HEK293T (cell line): ENCODE measurements at regions not wholly inside any gene's neighbourhood (a gene's known extent, or its start where the extent isn't known, plus 50 kb on each side); places are given as distances from the start of the nearest gene placed in this dataset.

Experiments
- CTCF ChIA-PET: fragments of 350-600 bp; formaldehyde crosslinking; extraction: SDS; loops from one replicate; lab custom pipeline; 2021; ENCODE audit warnings: antibody characterized with exemption, inconsistent platforms; lab: Yijun Ruan, JAX
- POLR2A ChIA-PET: fragments of 350-600 bp; formaldehyde crosslinking; extraction: SDS; loops from one replicate; lab custom pipeline; 2020; ENCODE audit warnings: antibody characterized with exemption, inconsistent platforms; lab: Yijun Ruan, JAX
- DNase-seq: peaks from one replicate; pipeline ENCODE4 v3.0.0; 2012; ENCODE audit warnings: mixed read lengths; ENCODE audit errors: extremely low spot score
- ARNT ChIP-seq: fragments of 450-650 bp; IDR thresholded peaks from 2 replicates; pipeline ENCODE4 v1.6.1; 2017; ENCODE audit warnings: mild to moderate bottlenecking
- BHLHE40 ChIP-seq: fragments of 450-650 bp; IDR thresholded peaks from 2 replicates; pipeline ENCODE4 v1.6.1; 2016; ENCODE audit warnings: mild to moderate bottlenecking, moderate library complexity, borderline replicate concordance
- CTBP1 ChIP-seq: fragments of 450-650 bp; IDR thresholded peaks from 2 replicates; pipeline ENCODE4 v1.6.1; 2016; ENCODE audit warnings: borderline replicate concordance
- ELF4 ChIP-seq: fragments of 450-650 bp; IDR thresholded peaks from 2 replicates; pipeline ENCODE4 v1.6.1; 2017; ENCODE audit warnings: antibody characterized with exemption
- FOXA1 ChIP-seq: fragments of 450-650 bp; IDR thresholded peaks from 2 replicates; pipeline ENCODE4 v1.6.1; 2016; ENCODE audit warnings: mild to moderate bottlenecking
- FOXK2 ChIP-seq: fragments of 450-650 bp; IDR thresholded peaks from 2 replicates; pipeline ENCODE4 v1.6.1; 2016; ENCODE audit warnings: mild to moderate bottlenecking
- FOXM1 ChIP-seq: fragments of 450-650 bp; IDR thresholded peaks from 2 replicates; pipeline ENCODE4 v1.6.1; 2017; ENCODE audit warnings: mild to moderate bottlenecking, borderline replicate concordance
- HDGF ChIP-seq: fragments of 450-650 bp; IDR thresholded peaks from 2 replicates; pipeline ENCODE4 v1.6.1; 2017; ENCODE audit warnings: antibody characterized with exemption, borderline replicate concordance
- L3MBTL2 ChIP-seq: fragments of 450-650 bp; conservative IDR thresholded peaks from 2 replicates; pipeline ENCODE4 v1.6.1; 2016; ENCODE audit warnings: mild to moderate bottlenecking
- LEF1 ChIP-seq: fragments of 450-650 bp; IDR thresholded peaks from 2 replicates; pipeline ENCODE4 v1.6.1; 2017; ENCODE audit warnings: mild to moderate bottlenecking, borderline replicate concordance
- NFRKB ChIP-seq: fragments of 450-650 bp; IDR thresholded peaks from 2 replicates; pipeline ENCODE4 v1.6.1; 2016; ENCODE audit warnings: mild to moderate bottlenecking, moderate library complexity
- SP1 ChIP-seq: fragments of 450-650 bp; IDR thresholded peaks from 2 replicates; pipeline ENCODE4 v1.6.1; 2017
- SUZ12 ChIP-seq: fragments of 450-650 bp; IDR thresholded peaks from 2 replicates; pipeline ENCODE4 v1.6.1; 2016; ENCODE audit warnings: mild to moderate bottlenecking
- TARDBP ChIP-seq: fragments of 450-650 bp; IDR thresholded peaks from 2 replicates; pipeline ENCODE4 v1.6.1; 2016
- ZNF384 ChIP-seq: fragments of 450-650 bp; IDR thresholded peaks from 2 replicates; pipeline ENCODE4 v1.6.1; 2016
- TF ChIP-seq, protein P1 (sequence below): fragments of 450-650 bp; IDR thresholded peaks from 2 replicates; pipeline ENCODE4 v1.6.1; 2016

DNA sequence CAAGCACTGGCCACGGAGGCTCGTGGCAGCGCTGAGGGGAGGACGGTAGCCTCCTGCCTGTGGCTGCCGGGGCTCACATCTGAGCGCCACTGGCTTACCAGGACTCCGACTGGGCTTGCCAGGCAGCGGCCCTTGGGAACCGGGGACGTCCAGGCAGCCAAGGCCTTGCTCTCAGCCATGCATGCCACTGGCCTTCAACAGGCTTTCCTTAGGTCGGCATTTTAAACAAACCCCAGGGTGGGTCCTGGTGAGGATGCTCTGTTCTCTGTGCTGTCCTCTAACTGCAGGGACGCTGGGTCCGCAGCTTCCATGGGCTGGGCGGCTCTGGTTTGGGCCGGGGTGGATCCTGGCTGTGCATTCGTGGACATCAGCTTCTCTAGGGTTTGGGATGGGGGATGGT is 59.1 kb upstream of the BHLHE23 start:
- TF ChIP-seq ELF4, result no peak
- ChIA-PET POLR2A (no interaction called here), CTCF (no interaction called here)
- no peak for DNase-seq

DNA sequence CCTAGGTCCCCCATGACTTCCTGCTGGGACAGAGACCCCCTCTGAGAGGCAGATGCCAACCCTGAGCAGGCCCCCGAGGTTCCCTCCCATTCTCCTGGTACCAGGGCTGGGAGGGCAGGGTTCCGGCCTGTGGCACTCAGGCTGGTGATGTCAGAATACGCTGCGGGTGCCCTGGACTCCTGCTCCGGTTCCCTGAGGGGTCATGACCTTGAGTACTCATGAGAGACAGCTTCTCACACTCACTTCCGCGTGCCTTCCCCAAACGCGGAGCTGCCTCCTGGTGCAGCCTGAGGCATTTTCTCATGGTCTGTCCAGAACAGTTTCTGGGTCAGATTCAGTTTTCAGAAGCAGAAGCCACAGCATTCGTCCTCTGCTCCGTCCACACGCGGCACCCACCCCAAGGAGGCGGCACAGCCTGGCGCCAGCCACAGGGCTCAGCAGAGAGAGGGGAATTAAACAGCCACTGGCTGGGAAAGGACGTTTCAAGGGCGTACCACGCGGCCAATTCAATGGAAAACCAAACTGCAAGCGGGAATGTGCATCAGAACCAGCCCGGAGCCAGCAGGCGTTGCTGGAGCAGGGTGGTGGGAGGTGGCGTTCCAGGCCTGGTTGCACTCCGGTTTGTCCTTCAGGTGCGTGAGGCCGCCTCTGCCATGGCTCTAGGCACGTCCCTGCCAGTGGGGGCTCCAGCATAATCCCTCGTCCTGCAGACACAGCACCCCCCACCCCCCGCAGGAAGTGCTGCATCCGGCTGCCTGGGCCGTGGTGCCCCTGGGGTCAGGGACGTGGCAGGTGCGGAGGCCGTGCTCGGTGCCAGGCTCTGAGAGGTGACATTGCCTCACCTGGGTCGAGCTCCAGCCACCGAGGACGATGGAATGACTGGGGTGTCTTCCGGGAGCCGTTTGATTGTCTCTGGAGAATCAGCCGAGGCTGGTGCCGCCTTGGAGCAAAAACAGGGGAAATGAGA is 58.3 kb upstream of the BHLHE23 start:
- CTCF ChIA-PET, result no interaction called here
- TF ChIP-seq ELF4 (no peak), TARDBP (no peak), BHLHE40 (no peak), FOXA1 (no peak), ARNT (no peak), CTBP1 (no peak), SUZ12 (no peak), HDGF (no peak), LEF1 (no peak), L3MBTL2 (no peak), SP1 (no peak), NFRKB (no peak), FOXK2 (no peak), ZNF384 (no peak), FOXM1 (no peak)
- TF ChIP-seq, protein P1, sequence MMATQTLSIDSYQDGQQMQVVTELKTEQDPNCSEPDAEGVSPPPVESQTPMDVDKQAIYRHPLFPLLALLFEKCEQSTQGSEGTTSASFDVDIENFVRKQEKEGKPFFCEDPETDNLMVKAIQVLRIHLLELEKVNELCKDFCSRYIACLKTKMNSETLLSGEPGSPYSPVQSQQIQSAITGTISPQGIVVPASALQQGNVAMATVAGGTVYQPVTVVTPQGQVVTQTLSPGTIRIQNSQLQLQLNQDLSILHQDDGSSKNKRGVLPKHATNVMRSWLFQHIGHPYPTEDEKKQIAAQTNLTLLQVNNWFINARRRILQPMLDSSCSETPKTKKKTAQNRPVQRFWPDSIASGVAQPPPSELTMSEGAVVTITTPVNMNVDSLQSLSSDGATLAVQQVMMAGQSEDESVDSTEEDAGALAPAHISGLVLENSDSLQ, result no peak
- no peak for DNase-seq
- POLR2A ChIA-PET, result no interaction called here

DNA sequence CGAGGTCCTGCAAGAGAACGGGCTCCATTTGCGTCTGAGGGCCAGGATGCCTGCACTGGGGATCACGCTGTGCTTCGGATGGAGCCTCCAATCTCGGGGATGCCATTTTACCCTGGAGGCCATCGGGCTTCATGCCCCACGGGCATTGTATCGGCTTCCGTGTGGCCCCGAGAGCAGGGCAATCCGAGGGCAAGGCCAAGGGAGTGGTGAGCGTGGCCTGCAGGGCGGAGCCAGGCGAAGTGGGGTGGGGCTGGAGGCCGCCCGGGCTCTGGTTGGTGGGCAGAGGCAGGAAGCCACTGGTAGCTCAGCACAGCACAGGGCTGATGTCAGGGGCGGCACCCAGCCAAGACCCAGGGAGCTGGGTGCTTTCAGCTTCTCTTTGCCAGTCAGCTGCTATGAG is 57.5 kb upstream of the BHLHE23 start:
- CTCF ChIA-PET, result no interaction called here
- TF ChIP-seq CTBP1 (no peak), ARNT (no peak), SP1 (no peak), LEF1 (no peak), ELF4 (no peak), FOXK2 (no peak), ZNF384 (no peak), SUZ12 (no peak), HDGF (no peak)
- TF ChIP-seq, protein P1, result no peak
- POLR2A ChIA-PET, result no interaction called here
- no peak for DNase-seq

DNA sequence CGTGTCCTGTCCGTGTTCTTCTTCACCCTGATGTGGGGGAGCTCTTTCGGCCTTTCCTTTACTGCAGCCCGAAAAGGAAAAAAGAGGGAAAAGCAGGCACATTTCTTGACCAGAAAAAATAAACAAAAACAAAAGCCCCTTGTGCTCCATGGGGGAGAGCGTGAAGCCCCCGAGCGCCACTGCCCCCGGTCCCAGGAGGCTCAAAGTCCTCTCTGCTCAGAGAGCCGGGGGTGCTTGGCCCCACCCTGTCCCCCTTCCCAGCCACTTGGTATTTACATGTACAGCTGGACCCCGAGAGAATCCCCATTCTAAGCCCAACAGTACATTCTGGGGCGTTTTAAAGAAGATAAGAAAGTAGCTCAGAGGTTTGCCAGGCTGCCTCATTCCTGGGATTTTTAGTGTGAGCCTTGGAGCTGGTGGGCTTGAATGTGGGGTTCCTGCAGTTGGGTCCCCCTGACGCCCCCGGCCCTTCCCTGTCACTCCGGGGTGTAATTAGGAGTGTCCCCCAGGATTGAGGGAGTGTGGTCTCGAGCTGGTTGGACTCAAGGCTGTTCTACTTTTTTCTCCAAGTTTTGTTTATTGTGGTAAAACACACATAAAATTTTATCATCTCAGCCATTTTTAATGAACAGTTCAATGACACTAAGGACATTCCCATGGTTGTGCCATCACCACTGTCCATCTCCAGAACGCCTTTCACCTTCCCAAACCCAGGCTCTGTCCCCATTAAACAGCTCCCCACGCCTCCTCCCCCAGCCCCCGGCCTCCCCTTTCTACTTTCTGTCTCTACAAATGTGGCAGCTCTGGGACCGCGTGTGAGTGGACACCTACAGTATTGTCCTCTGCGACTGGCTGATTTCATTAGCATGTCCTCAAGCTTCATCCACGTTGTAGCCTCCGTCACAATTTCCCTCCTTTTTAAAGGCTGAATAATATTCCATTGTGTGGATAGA is 55.7 kb upstream of the BHLHE23 start:
- TF ChIP-seq FOXK2 (no peak), CTBP1 (no peak), L3MBTL2 (no peak), ARNT (no peak), SP1 (no peak), LEF1 (no peak), NFRKB (no peak), ELF4 (no peak), HDGF (no peak)
- TF ChIP-seq, protein P1, result no peak
- no peak for DNase-seq
- POLR2A ChIA-PET, result no interaction called here
- CTCF ChIA-PET, result interaction anchor here (0.6 to 0.8 kb wide), 2 partner anchors 134 to 164 kb away, joined by 3 to 4 read pairs; no protein-coding TSS in a partner anchor

DNA sequence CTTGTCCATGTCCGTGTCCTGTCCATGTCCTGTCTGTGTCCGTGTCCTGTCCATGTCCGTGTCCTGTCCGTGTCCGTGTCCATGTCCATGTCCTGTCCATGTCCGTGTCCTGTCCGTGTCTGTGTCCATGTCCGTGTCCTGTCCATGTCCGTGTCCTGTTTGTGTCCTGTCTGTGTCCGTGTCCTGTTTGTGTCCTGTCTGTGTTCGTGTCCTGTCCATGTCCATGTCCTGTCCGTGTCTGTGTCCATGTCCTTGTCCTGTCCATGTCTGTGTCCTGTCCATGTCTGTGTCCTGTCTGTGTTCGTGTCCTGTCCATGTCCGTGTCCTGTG is 55.0 kb upstream of the BHLHE23 start:
- ChIA-PET POLR2A (no interaction called here), CTCF (no interaction called here)
- TF ChIP-seq FOXA1, result no peak
- no peak for TF ChIP-seq ARNT
- no peak for TF ChIP-seq SP1
- TF ChIP-seq L3MBTL2, result no peak
- TF ChIP-seq TARDBP, result no peak
- TF ChIP-seq FOXK2, result no peak
- TF ChIP-seq NFRKB, result no peak
- no peak for TF ChIP-seq HDGF
- TF ChIP-seq, protein P1, result no peak
- no peak for TF ChIP-seq BHLHE40
- TF ChIP-seq SUZ12, result no peak
- no peak for TF ChIP-seq CTBP1
- no peak for TF ChIP-seq LEF1
- DNase-seq, result no peak
